Epidermal melanocyte (primary cell): ENCODE measurements at regions not wholly inside any gene's neighbourhood (a gene's known extent, or its start where the extent isn't known, plus 50 kb on each side); places are given as distances from the start of the nearest gene placed in this dataset.
"Not testable (repeated sequence)": the region's sequence is repeated elsewhere in the genome, so short reads cannot be mapped to it uniquely, and the experiment has no call there.

Source experiments
- DNase-seq: peaks from one replicate; pipeline ENCODE4 v3.0.0; 2011; ENCODE audit warnings: low spot score; ENCODE audit not compliant: insufficient read length

DNA sequence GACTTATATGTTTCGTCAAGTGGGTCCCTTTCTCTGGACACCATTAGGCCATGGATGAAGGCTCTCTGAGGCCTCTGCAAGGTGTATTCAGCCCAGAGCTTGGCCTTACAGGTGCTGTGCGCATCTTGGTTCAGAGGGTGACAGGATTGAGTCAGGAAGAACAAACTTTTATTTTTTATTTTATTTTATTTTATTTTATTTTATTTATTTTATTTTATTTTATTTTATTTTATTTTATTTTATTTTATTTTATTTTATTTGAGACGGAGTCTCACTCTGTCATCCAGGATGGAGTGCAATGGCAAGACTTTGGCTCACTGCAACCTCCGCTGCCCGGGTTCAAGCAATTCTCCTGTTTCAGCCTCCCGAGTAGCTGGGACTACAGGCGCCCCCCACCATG, 370.4 kb upstream of the CLNK start:
- DNase-seq = not testable (repeated sequence)

DNA sequence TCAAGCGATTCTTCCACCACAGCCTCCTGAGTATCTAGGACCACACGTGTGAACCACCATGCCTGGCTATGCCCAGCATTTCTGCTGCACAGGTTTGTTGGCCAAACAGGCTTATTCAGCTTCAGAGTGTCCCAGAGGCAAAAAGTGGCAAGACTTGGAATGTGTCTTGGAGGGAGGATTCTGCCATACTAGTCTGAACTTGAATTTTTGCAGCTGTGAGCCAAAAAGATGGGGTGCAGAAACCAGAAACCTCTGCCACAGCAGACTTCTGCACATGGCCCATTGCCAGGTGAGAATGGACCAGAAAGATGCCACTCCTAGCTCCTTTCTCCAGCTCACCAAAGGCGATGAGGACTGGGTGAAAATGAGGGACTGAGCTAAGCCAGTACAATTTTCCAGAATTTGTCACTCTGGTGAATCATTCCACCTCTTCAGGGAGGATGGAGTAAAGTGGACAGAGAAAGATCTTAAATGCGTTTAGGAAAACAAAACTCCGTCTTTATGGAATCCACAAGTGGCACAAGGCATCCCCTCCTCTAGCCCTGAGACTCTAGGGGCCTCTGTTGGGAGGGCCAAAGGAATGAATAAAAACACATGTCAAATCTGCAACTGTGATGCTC, 369.1 kb upstream of the CLNK start:
- DNase-seq = no peak

DNA sequence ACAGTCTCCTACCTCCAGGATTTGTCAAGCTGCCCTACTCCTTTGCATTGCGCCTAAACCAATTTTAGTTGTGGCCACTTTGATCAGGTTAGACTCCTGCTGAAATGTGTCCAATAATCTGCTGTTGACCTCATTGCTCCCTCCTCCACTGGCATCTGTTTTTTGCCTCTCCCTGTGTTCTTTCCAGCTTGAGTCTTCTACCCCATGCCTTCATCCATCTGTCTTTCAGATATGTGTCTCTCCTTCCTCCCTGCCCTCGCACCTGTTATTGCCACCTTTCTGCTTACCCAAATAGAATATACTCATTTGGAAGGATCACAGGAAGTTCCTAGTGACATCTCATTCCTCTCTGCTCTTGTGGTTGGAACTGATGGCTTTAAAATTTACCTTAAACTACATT, 366.6 kb upstream of the CLNK start:
- no peak for DNase-seq

DNA sequence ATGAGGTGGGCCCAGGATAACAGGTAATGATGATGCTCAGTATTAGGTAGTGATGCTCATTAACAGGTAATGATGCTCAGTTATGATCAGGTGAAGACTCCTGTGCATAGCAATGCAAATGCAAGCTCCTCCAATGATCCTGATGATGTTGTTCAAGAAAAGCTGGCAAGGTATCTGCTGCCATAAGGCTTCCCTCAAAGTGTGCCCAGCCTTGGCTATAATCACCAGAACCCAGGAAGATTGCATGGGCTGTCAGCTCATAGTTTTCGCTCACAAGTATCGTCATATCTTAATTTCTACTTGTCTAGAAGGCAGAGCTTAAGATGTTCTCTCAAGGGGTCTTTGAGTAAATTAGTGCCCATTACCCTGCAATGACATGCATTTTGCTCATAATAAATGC, 366.2 kb upstream of the CLNK start:
- DNase-seq = no peak

DNA sequence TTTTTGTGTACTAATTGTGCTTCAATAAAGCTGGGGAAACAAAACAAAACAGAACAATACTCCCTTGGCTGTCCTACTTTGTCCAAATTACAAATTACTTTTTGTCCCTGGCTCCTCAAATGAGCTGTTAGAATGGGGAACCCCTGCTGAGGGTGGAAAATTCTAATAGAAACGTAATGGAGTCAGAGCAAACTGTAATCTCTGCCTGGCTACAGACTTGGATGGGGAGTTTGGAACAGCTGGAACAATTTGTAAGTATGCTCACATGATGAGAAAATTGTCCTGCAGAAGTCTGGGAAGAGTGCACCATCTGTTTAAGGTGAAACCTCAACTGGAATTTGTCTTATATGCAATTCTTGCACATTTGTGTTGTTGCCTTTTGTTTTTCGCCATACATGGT, 364.4 kb upstream of the CLNK start:
- DNase-seq = no peak

DNA sequence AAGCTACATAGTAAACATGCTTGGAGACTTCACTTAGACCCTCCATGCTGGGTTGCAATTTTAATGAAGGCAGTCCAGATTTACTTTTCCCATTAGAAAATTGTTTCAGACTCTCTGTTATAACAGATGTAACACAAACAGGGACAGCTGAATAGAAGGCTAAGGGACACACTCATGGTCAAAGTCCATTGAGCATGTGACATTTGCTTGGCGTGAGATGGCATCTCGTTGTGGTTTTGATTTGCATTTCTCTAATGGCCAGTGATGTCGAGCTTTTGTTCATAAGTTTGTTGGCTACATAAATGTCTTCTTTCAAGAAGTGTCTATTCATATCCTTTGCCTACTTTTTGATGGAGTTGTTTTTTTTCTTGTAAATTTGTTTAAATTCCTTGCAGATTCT, 358.2 kb upstream of the CLNK start:
- DNase-seq = no peak

DNA sequence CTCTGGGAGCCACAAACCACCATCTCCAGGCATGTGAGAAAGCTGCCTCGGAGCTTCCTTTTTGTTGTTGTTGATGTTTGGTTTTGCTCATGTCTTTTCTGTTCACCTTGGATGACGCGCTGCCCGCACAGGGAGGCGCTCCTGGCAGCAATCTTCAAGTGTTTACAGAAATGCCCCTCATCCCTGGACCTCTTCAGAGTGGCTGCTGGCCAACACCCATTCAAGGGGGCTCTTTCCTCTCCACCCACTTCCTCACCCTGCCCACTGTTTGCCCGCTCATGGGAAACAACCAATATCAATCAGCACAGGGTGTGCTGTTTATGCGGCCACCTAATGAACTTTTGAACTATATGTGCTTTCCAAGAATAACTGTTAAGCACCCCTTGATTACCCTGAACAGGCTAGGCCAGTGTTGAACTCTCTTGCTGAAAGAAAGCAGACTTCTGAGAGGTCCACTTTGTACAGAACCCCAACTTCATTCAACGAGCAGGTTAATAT, 355.1 kb upstream of the CLNK start:
- no peak for DNase-seq

DNA sequence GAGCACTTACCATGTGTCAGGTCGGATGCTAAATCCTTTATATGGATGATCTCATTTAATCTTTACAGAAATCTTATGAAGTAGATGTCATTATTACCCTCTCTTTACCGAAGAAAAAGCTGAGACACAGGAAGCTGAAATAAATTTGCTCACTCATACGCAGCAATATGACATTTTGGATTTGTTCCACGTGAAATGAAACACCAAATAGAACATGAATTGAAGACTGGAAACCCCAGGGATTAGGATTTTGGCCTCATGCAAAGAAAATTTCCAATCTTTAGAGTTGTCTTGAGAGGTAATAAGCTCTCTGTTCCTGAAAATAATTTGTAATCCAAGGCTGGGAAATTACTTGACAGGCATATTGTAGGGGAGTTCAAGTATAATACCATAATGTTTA, 354.4 kb upstream of the CLNK start:
- no peak for DNase-seq

DNA sequence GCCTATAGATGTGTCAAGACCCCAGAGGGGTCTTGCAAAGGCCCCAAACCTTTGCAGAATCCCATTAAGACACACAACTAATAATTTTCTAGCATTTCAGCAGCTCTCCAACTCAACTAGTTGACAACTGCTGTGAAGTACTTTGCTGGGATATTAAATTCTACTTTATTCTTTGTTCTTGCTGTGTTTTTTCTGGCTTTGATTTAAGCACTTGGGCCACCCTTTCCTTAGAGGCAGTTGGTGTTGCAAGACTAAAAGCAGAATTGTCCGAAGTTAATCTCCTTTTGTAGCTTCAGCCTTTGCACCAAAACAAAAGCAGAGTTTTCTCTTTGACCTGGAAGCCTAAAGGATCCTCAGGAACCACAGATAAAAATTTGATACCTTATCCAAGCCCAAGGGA, 353.1 kb upstream of the CLNK start:
- no peak for DNase-seq

DNA sequence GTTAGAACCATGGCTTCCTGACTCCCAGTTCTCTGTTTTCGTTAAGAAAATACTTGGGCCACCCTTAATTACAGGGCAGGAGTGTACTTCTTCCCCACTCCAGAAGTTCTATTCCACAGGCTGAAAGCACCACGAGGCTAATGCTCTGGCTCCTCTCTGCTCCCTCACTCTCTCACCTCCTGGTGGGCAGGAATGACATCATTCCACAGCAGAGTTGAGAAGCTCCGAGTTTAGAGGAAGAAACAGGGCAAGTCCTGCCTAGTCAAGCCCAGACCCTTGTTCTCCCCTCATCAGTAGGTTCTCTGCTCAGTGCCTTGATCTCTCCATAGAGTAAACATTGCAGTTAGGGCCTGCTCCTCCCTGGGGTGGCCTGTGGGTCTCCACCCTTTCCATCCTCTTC, 343.8 kb upstream of the CLNK start:
- DNase-seq = no peak

DNA sequence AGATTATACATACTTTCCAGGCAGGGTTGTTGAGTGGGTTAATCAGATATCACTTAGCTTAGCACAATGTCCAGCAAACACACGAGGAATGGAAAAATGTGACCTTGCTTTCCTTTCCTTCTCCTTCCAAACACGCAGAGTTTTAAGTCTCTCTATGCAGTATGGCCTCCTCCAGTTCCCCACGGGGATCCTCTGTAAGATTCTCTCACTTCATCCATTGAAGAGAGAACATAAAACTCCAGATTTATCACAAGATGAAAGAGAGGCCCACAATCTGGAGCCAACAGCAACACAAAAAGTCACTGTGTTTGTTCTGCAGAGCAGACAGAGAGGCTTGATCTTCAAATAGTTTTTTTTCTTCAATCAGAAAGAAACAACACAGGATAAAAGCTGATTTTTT, 336.8 kb upstream of the CLNK start:
- DNase-seq = no peak

DNA sequence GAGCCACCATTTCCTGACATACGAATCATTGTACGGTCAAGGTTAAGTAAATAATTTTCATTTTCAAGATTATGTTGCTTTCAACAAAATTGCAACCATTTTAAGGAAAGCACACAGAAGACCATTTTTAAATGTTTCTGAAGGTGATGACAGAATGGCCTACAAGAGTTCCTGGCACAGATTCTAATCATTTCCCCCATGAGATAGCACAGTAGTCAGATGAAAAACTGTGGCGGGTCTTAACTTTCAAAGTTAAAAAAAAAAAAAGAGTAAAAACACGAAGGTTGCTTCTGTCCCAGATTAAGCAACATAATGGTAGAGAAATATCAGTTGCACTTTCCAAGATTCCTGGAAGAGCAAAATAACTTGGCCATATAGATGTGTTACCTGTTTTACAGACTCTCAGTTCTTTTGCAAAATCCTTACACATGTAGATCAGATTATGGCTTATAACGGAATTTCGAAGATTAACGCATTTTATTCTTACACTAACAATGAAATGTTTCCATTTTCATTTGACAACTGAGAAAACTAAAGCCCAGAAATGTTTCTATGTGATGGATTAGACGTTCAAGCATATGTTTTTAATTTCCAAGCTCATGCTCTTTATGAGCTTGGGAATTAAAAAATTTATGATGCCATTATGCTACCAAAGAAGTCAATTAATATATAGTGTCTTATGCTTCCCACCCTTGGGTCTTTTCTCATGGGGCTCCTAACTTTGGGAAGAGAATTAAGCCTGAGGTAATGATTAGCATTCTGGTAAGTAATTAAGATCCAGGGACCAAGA, 335.1 kb upstream of the CLNK start:
- DNase-seq = no peak

DNA sequence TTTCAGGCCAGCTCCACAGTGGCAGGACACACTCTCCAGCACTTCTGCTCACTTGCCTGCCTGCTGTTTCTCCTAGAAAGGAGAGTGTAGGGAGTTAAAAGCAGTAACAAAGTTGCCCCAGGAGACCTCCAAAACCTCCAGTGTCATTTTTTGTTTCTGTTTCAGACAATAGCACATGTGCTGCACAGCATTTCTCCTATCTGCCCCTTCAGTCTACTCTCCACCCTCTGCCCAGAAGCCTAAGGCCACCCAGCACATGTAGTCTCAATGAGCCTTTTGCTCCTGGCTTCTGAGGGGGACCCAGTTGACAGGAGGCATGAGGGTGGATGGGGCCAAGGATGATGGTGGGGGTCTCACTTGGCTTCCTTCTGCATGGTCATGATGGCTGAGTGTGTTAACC, 329.6 kb upstream of the CLNK start:
- no peak for DNase-seq

DNA sequence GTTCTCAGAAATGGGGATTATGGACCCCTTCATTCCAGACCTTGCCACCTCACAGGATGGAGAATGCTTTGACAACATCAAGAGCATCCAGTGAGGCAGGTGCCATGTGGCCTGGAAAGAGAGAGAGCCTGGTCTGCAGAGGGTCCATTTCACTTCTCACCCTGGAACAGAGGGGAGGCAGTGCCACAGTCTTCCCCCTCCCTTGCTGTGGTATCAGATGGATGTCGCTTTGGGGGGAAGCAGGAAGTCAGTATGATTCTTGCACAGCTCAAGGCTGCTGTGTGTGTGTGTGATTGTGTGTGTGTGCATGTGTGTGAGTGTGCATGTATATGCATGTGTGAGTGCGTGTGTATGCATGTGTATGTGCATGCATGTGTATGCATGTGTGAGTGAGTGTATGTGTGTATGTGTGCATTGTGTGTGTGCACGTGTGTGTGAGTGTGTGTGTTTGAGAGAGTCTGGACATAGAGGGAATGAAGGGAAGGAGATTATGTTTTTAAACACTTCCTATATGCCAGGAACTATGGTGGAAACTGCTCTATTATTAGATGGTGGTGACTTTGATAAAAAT, 328.6 kb upstream of the CLNK start:
- no peak for DNase-seq

DNA sequence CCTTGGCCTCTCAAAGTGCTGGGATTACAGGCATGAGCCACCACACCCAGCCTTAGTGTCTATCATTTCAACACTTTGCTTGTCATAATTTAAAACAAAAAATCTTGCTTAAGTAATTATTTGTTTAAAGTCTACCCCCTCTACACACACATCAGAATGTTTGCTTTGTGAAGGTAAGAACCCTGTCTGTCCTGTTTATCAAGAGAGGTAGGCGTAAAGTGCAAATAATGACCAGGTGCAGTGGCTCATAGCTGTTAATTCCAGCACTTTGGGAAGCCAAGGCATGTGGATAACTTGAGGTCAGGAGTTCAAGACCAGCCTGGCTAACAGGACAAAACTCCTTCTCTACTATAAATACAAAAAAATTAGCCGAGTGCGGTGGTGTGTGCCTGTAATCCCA, 326.7 kb upstream of the CLNK start:
- DNase-seq = no peak

DNA sequence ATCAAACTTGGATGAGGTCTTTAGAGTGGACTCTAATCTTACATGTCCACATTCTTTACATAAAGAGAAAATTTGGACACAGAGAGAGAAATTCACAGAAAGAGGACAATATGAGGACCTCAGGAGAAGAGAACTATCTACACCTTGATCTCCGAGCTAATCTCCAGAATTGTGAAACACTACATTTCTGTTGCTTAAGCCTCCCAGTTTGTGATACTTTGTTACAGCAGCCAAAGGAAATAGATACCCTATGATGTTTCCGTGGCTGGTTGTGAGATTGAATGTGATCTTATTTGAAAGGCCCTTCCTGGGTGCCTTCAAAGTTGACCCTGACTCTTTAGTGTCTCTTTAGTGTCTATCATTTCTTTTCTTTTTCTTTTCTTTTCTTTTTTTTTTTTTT, 326.1 kb upstream of the CLNK start:
- DNase-seq = no peak

DNA sequence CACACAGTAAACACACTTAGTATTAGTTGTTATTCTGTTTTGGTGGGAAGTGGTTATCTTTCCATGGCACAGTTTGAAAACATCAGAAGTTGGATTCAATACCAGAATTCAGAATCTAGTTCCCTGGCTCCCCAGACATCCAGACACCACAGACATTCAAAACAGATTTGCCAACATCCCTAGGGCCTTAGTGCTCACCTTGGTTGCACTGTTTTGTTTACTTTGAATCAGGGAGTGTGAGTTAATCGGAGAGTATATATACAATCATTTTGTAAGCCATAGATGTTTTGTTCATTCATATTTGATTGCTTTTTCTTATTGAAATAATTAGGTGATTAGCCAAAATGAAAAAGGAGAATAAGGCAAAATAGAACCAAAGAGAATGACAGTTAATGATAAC, 324.7 kb upstream of the CLNK start:
- no peak for DNase-seq

DNA sequence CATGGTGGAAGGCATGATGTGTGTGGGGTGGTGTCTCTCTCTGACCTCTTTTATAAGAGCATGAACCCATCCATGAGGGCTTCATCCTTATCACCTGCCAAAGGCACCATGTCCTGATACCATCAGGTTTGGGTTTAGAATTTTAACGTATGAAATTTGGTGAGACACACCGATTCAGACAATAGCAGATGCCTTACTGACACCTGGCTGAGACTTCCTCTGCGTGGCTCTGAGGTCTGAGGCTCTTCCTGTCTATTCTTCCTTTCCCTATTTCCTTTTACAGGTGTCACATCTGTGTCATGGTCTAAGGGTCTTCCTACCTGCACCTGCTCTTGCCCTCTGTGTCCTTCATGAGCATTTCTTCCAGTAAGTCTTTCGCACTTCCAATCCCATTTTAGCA, 320.7 kb upstream of the CLNK start:
- no peak for DNase-seq

DNA sequence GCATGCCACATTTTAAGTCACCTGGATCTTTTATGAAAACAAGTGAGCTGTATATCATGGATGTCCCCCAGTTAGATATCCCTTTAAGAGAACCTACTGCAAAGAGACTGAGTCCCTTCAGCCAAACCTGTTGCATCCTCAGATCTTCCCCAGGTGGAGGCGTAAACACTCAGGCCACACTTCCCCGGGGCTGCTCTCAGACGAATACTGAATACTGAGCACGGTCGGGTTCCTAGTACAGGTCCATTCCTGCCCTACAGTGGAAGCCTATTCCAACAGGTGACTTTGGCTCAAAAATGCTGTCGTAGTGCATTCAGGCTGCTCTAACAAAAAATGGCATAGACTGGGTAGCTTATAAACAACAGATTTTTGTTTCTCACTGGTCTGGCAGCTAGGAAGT, 320.2 kb upstream of the CLNK start:
- DNase-seq = no peak

DNA sequence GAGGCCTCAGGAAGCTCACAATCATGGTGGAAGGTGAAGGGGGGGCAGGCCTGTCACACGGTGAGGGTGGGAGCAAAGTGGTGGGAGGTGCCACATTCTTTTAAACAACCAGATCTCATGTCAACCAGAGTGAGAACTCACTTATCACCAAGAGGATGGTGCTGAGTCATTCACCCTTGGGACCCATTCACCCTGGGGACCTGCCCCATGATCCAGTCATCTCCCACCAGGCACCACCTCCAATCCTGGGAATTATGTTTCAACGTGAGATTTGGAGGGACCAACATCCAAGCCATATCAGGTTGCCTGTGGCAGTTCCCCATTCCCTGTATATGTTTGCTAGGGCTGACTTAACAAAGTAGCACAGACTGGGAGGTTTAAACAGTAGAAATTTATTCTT, 318.4 kb upstream of the CLNK start:
- no peak for DNase-seq

DNA sequence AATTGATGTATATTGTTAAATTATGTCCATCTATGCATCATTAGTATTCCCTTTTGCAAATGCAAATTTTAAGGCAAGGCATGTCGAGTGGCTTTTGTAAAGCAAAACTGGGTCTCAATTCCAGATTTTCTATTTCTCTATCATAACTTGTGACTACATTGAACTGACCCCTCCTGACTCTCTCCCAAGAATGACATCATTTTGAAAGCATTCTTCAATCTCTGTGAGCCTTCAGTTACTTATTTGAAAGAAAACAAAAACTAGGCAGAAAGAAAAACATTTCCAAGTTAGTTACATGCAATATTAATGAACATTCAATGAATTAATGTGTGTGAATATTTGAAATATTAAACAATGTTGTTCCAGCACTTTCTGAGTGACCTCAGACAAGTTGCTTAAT, 314.3 kb upstream of the CLNK start:
- DNase-seq = no peak

DNA sequence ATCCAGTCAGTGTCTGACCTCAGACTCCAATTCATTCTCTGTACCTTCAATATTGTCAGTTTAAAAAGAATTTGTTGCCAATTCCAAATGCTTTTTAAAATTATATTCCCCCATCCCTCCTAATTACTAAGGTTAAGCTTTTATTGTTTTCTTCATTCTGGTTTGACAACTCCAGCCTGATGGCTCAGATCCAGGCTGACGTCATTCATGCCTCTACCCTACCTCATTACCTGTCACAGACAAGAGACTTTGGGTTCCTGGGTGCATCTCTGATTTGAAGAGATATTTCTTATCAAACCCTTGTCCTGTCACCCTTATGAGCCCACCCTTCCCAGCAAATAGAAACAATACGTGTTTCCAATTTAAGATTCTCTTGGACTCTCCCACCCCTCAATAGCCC, 300.2 kb upstream of the CLNK start:
- no peak for DNase-seq
